ENCODE measurements at regions not wholly inside any gene's neighbourhood (a gene's known extent, or its start where the extent isn't known, plus 50 kb on each side); places are given as distances from the start of the nearest gene placed in this dataset.

- H3K27me3 ChIP-seq (ENCODE audit: control insufficient read depth in 2 of 2, insufficient read depth in 2 of 2, low read length in 2 of 2): peaks cover 2 to 8% of the 10 kb centered on the region in 2 donors
- H3K36me3 ChIP-seq (ENCODE audit: control insufficient read depth in 2 of 2, insufficient read depth in 2 of 2, low read length in 2 of 2): no peaks in the 10 kb centered on the region
- H3K9ac ChIP-seq (ENCODE audit: low read depth in 1 of 2, low read length in 2 of 2): no peak overlapping the region
- no peaks in the 10 kb centered on the region for H3K9me3 ChIP-seq (ENCODE audit: control insufficient read depth in 2 of 2, low read length in 2 of 2)
- no peak overlapping the region for H3K27ac ChIP-seq (ENCODE audit: low read depth in 2 of 2, low read length in 2 of 2)
- H3K4me1 ChIP-seq (ENCODE audit: control insufficient read depth in 2 of 2, insufficient read depth in 2 of 2, low read length in 2 of 2): no peaks in the 10 kb centered on the region
- H3K4me3 ChIP-seq (ENCODE audit: low read length in 2 of 2): no peak overlapping the region
Observed at GRCh38 chr22:44385296-44385610, 72.5 kb upstream of the SHISAL1 start.

DNA sequence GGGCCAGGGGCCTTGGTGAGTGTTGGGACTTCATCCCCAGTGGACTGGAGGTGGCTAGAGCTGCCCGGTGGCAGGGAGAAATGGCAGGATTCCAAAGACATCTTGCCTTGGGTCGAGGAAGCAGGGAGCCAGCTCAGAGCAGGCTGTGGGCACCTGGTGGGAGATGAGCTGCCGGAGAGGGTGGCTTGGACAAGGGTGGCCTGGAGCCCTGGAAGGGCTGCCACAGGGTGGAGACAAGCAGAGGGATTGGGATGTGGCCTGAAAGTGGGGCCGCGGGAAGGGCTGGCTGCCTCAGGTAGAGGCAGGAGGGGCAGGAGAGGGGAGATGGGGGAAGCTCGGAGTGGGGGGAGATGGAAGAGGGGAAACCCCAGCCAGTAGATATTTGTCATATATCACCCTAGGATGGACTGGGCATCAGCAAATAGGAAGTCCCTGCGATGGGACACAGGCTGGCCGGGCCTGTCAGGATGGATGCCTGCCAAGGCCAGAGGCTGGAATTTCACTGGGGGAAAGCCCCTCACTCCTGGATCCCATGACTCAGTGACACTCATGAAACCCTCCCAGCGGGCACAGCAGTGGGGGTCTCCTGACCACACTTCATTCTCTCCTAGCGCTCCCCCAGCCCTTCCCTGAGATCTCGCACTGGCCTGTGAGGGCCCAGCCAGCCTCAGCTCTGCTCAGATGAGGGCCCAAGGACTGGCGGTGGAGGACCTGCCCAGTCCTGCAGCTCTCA, 72.0 kb upstream of the SHISAL1 start:
- Histone ChIP-seq H3K4me3 (ENCODE audit: low read length in 2 of 2) (no peak overlapping the region), H3K36me3 (ENCODE audit: control insufficient read depth in 2 of 2, insufficient read depth in 2 of 2, low read length in 2 of 2) (no peaks in the 10 kb centered on the region), H3K27ac (ENCODE audit: low read depth in 2 of 2, low read length in 2 of 2) (no peak overlapping the region), H3K4me1 (ENCODE audit: control insufficient read depth in 2 of 2, insufficient read depth in 2 of 2, low read length in 2 of 2) (no peaks in the 10 kb centered on the region), H3K27me3 (ENCODE audit: control insufficient read depth in 2 of 2, insufficient read depth in 2 of 2, low read length in 2 of 2) (peaks cover 2 to 8% of the 10 kb centered on the region in 2 donors), H3K9ac (ENCODE audit: low read depth in 1 of 2, low read length in 2 of 2) (no peak overlapping the region), H3K9me3 (ENCODE audit: control insufficient read depth in 2 of 2, low read length in 2 of 2) (no peaks in the 10 kb centered on the region)

- Histone ChIP-seq H3K4me3 (ENCODE audit: low read length in 2 of 2) (no peak overlapping the region), H3K27ac (ENCODE audit: low read depth in 2 of 2, low read length in 2 of 2) (no peak overlapping the region), H3K4me1 (ENCODE audit: control insufficient read depth in 2 of 2, insufficient read depth in 2 of 2, low read length in 2 of 2) (no peaks in the 10 kb centered on the region), H3K36me3 (ENCODE audit: control insufficient read depth in 2 of 2, insufficient read depth in 2 of 2, low read length in 2 of 2) (no peaks in the 10 kb centered on the region), H3K9ac (ENCODE audit: low read depth in 1 of 2, low read length in 2 of 2) (no peak overlapping the region), H3K9me3 (ENCODE audit: control insufficient read depth in 2 of 2, low read length in 2 of 2) (no peaks in the 10 kb centered on the region), H3K27me3 (ENCODE audit: control insufficient read depth in 2 of 2, insufficient read depth in 2 of 2, low read length in 2 of 2) (peaks cover 2 to 8% of the 10 kb centered on the region in 2 donors)
Observed at GRCh38 chr22:44383652-44384562, 71.2 kb upstream of the SHISAL1 start.

DNA sequence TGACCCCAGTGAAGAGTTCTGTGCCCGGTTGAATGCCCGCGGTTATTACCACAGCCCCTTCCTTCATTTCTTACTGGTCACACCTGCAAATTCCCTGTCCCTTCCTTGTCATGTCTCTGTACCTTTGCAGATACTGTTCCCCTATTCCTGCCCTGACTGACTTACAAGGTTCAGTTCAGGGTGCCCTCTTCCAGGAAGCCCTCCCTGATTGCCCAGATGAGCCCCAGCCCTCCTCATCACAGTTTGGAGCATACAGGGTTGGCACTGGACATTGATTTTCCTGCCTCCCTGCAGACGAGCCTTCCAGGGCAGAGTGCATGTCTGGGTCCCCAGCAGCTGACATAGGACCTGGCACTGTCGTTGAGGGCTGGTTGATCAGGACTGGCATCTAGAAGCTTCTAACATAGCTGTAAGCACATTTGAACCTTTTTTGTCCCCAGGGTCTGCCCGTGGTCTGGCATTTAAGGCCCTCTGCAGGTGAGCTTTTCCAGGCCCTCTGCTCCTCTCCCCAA, 70.4 kb upstream of the SHISAL1 start:
- Histone ChIP-seq H3K4me1 (ENCODE audit: control insufficient read depth in 2 of 2, insufficient read depth in 2 of 2, low read length in 2 of 2) (no peaks in the 10 kb centered on the region), H3K9ac (ENCODE audit: low read depth in 1 of 2, low read length in 2 of 2) (no peak overlapping the region), H3K9me3 (ENCODE audit: control insufficient read depth in 2 of 2, low read length in 2 of 2) (peaks cover 3 to 4% of the 10 kb centered on the region in 2 donors), H3K27ac (ENCODE audit: low read depth in 2 of 2, low read length in 2 of 2) (no peak overlapping the region), H3K4me3 (ENCODE audit: low read length in 2 of 2) (no peak overlapping the region), H3K27me3 (ENCODE audit: control insufficient read depth in 2 of 2, insufficient read depth in 2 of 2, low read length in 2 of 2) (peaks cover 0 to 8% of the 10 kb centered on the region in 2 donors), H3K36me3 (ENCODE audit: control insufficient read depth in 2 of 2, insufficient read depth in 2 of 2, low read length in 2 of 2) (no peaks in the 10 kb centered on the region)

- H3K27ac ChIP-seq (ENCODE audit: low read depth in 2 of 2, low read length in 2 of 2): no peak overlapping the region
- no peaks in the 10 kb centered on the region for H3K36me3 ChIP-seq (ENCODE audit: control insufficient read depth in 2 of 2, insufficient read depth in 2 of 2, low read length in 2 of 2)
- H3K27me3 ChIP-seq (ENCODE audit: control insufficient read depth in 2 of 2, insufficient read depth in 2 of 2, low read length in 2 of 2): peaks cover 0 to 8% of the 10 kb centered on the region in 2 donors
- H3K4me1 ChIP-seq (ENCODE audit: control insufficient read depth in 2 of 2, insufficient read depth in 2 of 2, low read length in 2 of 2): no peaks in the 10 kb centered on the region
- H3K9ac ChIP-seq (ENCODE audit: low read depth in 1 of 2, low read length in 2 of 2): no peak overlapping the region
- no peak overlapping the region for H3K4me3 ChIP-seq (ENCODE audit: low read length in 2 of 2)
- peaks cover 3 to 4% of the 10 kb centered on the region in 2 donors for H3K9me3 ChIP-seq (ENCODE audit: control insufficient read depth in 2 of 2, low read length in 2 of 2)
Observed at GRCh38 chr22:44382116-44383038, 69.6 kb upstream of the SHISAL1 start.

- H3K4me3 ChIP-seq (ENCODE audit: low read length in 2 of 2): no peak overlapping the region
Observed at GRCh38 chr22:44381761-44382115, 69.0 kb upstream of the SHISAL1 start.

DNA sequence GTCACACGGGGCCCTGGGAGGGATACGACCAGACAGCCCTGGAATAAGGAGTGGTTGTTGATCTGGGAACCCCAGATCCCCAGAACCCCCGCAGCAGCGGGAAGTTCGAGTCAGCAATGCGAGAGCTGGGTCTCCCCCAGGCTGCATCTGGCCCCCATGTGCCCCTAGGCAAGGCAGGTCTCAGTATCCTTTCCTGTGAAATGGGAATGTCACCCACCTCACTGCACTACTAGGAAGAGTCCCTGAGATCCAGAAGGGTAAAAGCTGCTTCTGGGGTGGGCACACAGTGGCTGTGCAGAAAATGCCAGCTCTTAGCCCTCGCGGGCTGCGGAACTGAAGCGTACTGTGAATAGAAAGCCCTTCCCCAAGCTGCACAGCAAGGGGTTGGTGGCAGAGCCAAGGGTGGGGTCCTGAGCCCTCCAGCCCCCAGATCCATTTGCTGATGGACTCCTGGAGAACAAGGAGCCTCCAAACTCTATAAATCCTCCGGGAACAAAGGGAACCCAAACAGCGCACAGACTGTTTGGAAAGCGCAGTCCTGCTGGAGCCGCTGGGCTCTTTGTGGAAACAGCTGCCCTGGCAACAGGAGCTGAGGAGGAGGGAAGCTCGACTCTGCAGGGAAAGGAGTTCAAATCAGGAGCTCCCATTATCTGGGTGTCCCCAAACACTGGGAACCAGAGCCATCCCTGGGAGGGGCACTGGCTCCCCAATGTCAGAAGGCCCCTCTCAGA, 68.2 kb upstream of the SHISAL1 start:
- no peak overlapping the region for H3K9ac ChIP-seq (ENCODE audit: low read depth in 1 of 2, low read length in 2 of 2)
- peaks cover 3 to 4% of the 10 kb centered on the region in 2 donors for H3K9me3 ChIP-seq (ENCODE audit: control insufficient read depth in 2 of 2, low read length in 2 of 2)
- H3K4me1 ChIP-seq (ENCODE audit: control insufficient read depth in 2 of 2, insufficient read depth in 2 of 2, low read length in 2 of 2): no peaks in the 10 kb centered on the region
- H3K4me3 ChIP-seq (ENCODE audit: low read length in 2 of 2): no peak overlapping the region
- no peaks in the 10 kb centered on the region for H3K36me3 ChIP-seq (ENCODE audit: control insufficient read depth in 2 of 2, insufficient read depth in 2 of 2, low read length in 2 of 2)
- H3K27me3 ChIP-seq (ENCODE audit: control insufficient read depth in 2 of 2, insufficient read depth in 2 of 2, low read length in 2 of 2): peaks cover 0 to 8% of the 10 kb centered on the region in 2 donors
- no peak overlapping the region for H3K27ac ChIP-seq (ENCODE audit: low read depth in 2 of 2, low read length in 2 of 2)

More at GRCh38 chr22:44381761-44382115, 69.0 kb upstream of the SHISAL1 start:
- Histone ChIP-seq H3K27me3 (ENCODE audit: control insufficient read depth in 2 of 2, insufficient read depth in 2 of 2, low read length in 2 of 2) (peaks cover 0 to 8% of the 10 kb centered on the region in 2 donors), H3K4me1 (ENCODE audit: control insufficient read depth in 2 of 2, insufficient read depth in 2 of 2, low read length in 2 of 2) (no peaks in the 10 kb centered on the region), H3K9me3 (ENCODE audit: control insufficient read depth in 2 of 2, low read length in 2 of 2) (peaks cover 3 to 4% of the 10 kb centered on the region in 2 donors), H3K9ac (ENCODE audit: low read depth in 1 of 2, low read length in 2 of 2) (no peak overlapping the region), H3K36me3 (ENCODE audit: control insufficient read depth in 2 of 2, insufficient read depth in 2 of 2, low read length in 2 of 2) (no peaks in the 10 kb centered on the region), H3K27ac (ENCODE audit: low read depth in 2 of 2, low read length in 2 of 2) (no peak overlapping the region)

DNA sequence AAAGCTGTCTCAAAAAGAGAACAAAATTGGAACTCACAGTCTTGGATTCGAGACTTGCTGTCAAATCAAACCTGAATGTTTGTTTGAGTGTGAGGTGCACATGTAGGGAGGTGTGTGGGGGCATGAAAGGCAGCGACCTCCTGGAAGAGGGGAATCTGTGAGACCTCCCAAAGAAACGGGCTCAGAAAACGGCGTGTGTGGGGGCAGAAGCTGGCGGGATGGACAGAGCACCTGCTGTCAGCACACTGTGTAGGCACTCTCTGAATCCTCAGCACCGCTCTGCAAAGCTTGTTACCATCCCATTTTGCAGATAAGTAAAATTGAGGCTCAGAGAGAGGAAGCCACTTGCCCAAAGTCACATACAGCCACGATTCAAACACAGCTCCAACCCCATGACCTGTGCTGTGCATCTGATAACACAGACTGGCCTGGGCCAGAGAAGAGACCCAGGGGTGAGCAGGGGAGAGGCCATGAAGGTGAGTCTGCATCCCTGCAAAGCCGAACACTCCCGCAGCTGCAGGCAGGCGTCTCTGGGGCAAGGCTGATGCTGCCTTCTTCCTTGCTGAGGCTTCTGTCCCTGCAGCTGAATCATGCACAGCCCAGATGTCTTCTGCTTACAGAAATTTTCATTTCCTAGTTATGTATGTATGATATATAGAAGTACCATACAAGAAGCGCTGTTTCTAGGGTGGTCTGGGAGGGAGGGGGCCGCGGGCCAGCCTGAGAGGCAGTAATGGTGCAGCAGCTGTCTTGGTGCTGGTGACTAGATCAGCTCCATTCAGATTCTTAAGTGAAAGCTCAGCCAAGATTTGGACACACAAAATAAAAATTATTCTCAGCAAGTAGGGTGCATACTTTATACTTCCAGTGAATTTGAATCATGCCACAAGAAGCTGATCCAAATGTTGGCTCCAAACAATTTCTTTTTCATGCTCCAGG, 67.3 kb upstream of the SHISAL1 start:
- Histone ChIP-seq H3K4me1 (ENCODE audit: control insufficient read depth in 2 of 2, insufficient read depth in 2 of 2, low read length in 2 of 2) (no peaks in the 10 kb centered on the region), H3K27ac (ENCODE audit: low read depth in 2 of 2, low read length in 2 of 2) (no peak overlapping the region), H3K9me3 (ENCODE audit: control insufficient read depth in 2 of 2, low read length in 2 of 2) (peaks cover 4 to 6% of the 10 kb centered on the region in 2 donors), H3K27me3 (ENCODE audit: control insufficient read depth in 2 of 2, insufficient read depth in 2 of 2, low read length in 2 of 2) (peaks cover 0 to 8% of the 10 kb centered on the region in 2 donors), H3K4me3 (ENCODE audit: low read length in 2 of 2) (no peak overlapping the region), H3K9ac (ENCODE audit: low read depth in 1 of 2, low read length in 2 of 2) (no peak overlapping the region), H3K36me3 (ENCODE audit: control insufficient read depth in 2 of 2, insufficient read depth in 2 of 2, low read length in 2 of 2) (no peaks in the 10 kb centered on the region)
